Esophagus squamous epithelium (tissue), 4 donors: ENCODE measurements at regions not wholly inside any gene's neighbourhood (a gene's known extent, or its start where the extent isn't known, plus 50 kb on each side); places are given as distances from the start of the nearest gene placed in this dataset.

Experiments
- CTCF ChIP-seq, 6 experiments: fragments of 450-650 bp in 4 of 6; fragments of 200-600 bp in 2 of 6; sonication (generic) in 2 of 6; IDR thresholded peaks; one replicate each; pipeline ENCODE4 v1.5.1; 2016 to 2019; ENCODE audit warnings: antibody characterized with exemption in 6 of 6, mild to moderate bottlenecking in 4 of 6, moderate library complexity in 4 of 6
- POLR2A ChIP-seq, 4 donors: fragments of 450-650 bp; IDR thresholded peaks; one replicate each; pipeline ENCODE4 v1.6.1; 2017; ENCODE audit warnings: antibody characterized with exemption in 4 of 4, mild to moderate bottlenecking in 4 of 4, moderate library complexity in 3 of 4

DNA sequence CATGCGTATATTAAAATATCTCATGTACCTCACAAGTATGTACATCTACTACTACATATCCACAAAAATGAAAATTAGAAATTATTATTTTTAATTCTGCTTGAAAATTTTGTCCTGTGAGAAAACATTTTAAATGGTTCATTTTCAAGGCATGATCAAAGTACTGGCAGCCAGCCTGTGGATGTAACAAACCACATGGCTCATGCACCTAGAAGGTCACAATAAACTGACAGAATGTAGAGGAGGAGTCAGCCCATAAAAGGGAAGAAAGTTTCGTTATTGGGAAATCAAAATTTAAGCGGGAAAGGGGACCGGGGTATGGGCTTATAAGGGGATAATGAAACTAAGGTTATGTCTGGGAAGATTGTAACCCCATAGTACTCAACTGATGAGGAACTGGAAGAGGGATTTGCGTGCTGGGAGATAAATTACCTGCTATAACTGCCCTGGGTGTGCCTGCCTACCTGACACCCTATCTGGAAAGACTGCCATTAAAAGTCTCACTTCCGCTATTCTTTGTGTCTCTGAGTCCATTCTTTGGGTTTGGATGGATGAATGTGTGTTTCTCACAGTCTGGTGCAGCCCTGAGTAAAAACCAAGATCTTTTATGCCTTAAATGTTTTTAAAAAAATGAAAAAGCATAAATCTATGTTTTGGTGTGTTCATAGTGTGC, 62.2 kb upstream of the PCED1B start:
- no peak for TF ChIP-seq CTCF (IDR thresholded peaks at IDR 0.05)
- no peak for TF ChIP-seq POLR2A (IDR thresholded peaks at IDR 0.05)
